ENCODE measurements at regions not wholly inside any gene's neighbourhood (a gene's known extent, or its start where the extent isn't known, plus 50 kb on each side); places are given as distances from the start of the nearest gene placed in this dataset.

DNA sequence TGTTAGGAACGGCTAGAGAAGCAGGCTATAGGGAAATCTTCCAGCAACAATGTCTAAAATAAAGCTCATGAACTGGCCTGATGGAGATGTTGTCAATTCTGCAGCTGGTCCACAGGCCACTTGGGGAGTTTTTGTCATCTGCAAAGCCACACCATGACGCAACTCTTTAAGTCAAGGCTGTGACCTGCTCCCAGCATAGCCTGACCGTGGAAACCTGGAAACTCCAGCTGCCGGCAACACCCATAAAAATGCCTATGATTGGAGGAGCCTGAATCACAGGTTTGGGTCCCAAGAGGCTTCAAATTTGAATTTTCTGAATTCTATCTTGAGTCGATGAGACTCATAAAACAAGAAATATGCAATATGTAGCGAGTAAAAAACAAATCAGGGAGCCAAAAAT is 969.2 kb upstream of the PRKX start:
- Histone ChIP-seq H3K9me3 (ENCODE audit: control insufficient read depth, low read length) (no peaks in the 10 kb centered on the region), H3K9ac (ENCODE audit: extremely low read depth, low read length, poor library complexity, severe bottlenecking) (no peak overlapping the region), H3K27ac (ENCODE audit: low read depth, low read length) (no peak overlapping the region), H3K4me1 (ENCODE audit: control insufficient read depth, insufficient read depth, low read length) (no peaks in the 10 kb centered on the region), H3K36me3 (ENCODE audit: control insufficient read depth, insufficient read depth, low read length) (no peaks in the 10 kb centered on the region), H3K27me3 (ENCODE audit: control insufficient read depth, insufficient read depth, low read length, poor library complexity, severe bottlenecking) (no peaks in the 10 kb centered on the region), H3K4me3 (ENCODE audit: low read length) (no peak overlapping the region)
- Mint-ChIP-seq H3K4me1 (no peaks in the 10 kb centered on the region), H3K27ac (no peak overlapping the region), H3K36me3 (ENCODE audit: low read depth) (no peaks in the 10 kb centered on the region), H3K9me3 (no peaks in the 10 kb centered on the region), H3K27me3 (ENCODE audit: insufficient read depth) (no peaks in the 10 kb centered on the region), H3K4me3 (no peak overlapping the region)
- TF ChIP-seq, protein P1, sequence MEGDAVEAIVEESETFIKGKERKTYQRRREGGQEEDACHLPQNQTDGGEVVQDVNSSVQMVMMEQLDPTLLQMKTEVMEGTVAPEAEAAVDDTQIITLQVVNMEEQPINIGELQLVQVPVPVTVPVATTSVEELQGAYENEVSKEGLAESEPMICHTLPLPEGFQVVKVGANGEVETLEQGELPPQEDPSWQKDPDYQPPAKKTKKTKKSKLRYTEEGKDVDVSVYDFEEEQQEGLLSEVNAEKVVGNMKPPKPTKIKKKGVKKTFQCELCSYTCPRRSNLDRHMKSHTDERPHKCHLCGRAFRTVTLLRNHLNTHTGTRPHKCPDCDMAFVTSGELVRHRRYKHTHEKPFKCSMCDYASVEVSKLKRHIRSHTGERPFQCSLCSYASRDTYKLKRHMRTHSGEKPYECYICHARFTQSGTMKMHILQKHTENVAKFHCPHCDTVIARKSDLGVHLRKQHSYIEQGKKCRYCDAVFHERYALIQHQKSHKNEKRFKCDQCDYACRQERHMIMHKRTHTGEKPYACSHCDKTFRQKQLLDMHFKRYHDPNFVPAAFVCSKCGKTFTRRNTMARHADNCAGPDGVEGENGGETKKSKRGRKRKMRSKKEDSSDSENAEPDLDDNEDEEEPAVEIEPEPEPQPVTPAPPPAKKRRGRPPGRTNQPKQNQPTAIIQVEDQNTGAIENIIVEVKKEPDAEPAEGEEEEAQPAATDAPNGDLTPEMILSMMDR (conservative IDR thresholded peaks at IDR 0.05): no peak
- no peak for DNase-seq
- 87 to 96% methylated on average over 4 to 5 of the region's 6 CpGs for WGBS, 2 experiments (ENCODE audit: insufficient coverage in 1 of 2, insufficient read length in 1 of 2)

DNA sequence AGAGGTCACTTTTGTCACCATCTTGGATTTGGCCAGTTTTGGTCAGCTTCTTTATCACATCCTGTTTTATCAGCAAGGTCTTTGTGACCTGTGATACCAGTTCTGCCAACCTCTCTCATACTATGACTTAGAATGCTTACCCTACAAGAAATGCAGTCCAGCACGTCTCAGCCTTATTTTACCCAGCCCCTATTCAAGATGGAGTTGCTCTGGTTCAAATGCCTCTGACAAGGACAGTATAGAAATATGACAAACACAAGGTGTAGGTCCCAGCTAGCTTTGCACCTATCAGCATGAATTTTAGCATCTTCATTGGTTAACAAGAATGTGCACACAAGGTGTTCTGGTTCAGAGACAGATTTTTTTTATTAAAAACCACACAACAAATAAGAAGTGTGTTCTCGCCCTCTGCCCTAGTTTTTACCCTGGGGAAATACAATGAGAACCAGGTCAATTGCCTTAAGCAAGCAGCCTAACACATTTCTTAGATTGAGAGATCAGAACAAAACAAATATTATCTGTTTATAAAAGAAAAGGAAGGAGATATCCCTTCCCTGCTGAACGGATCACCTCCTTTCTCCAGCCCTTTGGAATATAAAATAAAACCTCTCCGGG is 962.3 kb upstream of the PRKX start:
- Histone ChIP-seq H3K9ac (ENCODE audit: extremely low read depth, low read length, poor library complexity, severe bottlenecking) (no peak overlapping the region), H3K36me3 (ENCODE audit: control insufficient read depth, insufficient read depth, low read length) (no peaks in the 10 kb centered on the region), H3K27me3 (ENCODE audit: control insufficient read depth, insufficient read depth, low read length, poor library complexity, severe bottlenecking) (no peaks in the 10 kb centered on the region), H3K4me1 (ENCODE audit: control insufficient read depth, insufficient read depth, low read length) (no peaks in the 10 kb centered on the region), H3K27ac (ENCODE audit: low read depth, low read length) (no peak overlapping the region), H3K9me3 (ENCODE audit: control insufficient read depth, low read length) (no peaks in the 10 kb centered on the region), H3K4me3 (ENCODE audit: low read length) (no peak overlapping the region)
- no peak for DNase-seq
- WGBS, 2 experiments (ENCODE audit: insufficient coverage in 1 of 2, insufficient read length in 1 of 2): 94% methylated on average over 3 of the region's 4 CpGs; no CpG with 5 or more reads in 1 of the 2 experiments
- no peaks in the 10 kb centered on the region for H3K4me1 Mint-ChIP-seq
- peaks cover 1% of the 10 kb centered on the region for H3K9me3 Mint-ChIP-seq
- H3K27me3 Mint-ChIP-seq (ENCODE audit: insufficient read depth): no peaks in the 10 kb centered on the region
- no peak overlapping the region for H3K27ac Mint-ChIP-seq
- H3K36me3 Mint-ChIP-seq (ENCODE audit: low read depth): no peaks in the 10 kb centered on the region
- TF ChIP-seq, protein P1 (conservative IDR thresholded peaks at IDR 0.05): no peak
- no peak overlapping the region for H3K4me3 Mint-ChIP-seq

DNA sequence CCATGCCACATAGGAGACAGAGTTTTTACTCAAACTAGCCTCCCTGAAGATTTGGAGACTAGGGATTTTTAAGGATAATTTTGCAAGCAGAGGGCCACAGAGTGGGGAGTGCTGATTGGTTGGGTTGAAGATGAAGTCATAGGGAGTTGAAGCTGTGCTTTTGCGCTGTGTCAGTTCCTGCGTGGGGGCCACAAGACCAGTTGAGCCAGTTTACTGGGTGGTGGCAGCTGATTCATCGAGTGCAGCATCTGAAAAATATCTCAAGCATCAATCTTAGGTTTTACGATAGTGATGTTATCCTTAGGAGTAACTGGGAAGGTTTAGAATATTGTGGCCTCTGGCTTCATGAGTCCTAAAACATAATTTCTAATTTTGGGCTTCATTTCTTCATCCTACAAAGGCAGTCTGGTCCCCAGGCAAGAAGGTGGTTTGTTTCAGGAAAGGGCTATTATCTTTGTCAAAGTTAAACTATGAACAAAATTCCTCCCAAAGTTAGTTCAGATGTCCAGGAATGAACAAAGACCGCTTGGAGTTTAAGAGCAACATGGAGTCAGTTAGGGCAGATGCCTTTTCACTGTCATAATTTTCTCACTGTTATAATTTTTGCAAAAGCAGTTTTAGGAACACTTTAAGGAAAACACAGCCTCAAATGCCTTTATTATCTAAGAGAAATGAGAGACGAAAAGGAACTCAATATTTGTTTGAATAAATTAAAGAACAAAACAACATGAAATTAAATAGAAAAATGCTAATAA is 960.8 kb upstream of the PRKX start:
- Histone ChIP-seq H3K36me3 (ENCODE audit: control insufficient read depth, insufficient read depth, low read length) (no peaks in the 10 kb centered on the region), H3K4me3 (ENCODE audit: low read length) (no peak overlapping the region), H3K27ac (ENCODE audit: low read depth, low read length) (no peak overlapping the region), H3K27me3 (ENCODE audit: control insufficient read depth, insufficient read depth, low read length, poor library complexity, severe bottlenecking) (no peaks in the 10 kb centered on the region), H3K4me1 (ENCODE audit: control insufficient read depth, insufficient read depth, low read length) (no peaks in the 10 kb centered on the region), H3K9me3 (ENCODE audit: control insufficient read depth, low read length) (no peaks in the 10 kb centered on the region), H3K9ac (ENCODE audit: extremely low read depth, low read length, poor library complexity, severe bottlenecking) (no peak overlapping the region)
- Mint-ChIP-seq H3K9me3 (peaks cover 4% of the 10 kb centered on the region), H3K27ac (no peak overlapping the region), H3K27me3 (ENCODE audit: insufficient read depth) (no peaks in the 10 kb centered on the region), H3K4me1 (no peaks in the 10 kb centered on the region), H3K4me3 (no peak overlapping the region), H3K36me3 (ENCODE audit: low read depth) (no peaks in the 10 kb centered on the region)
- TF ChIP-seq, protein P1 (conservative IDR thresholded peaks at IDR 0.05): no peak
- DNase-seq: no peak
- WGBS, 2 experiments (ENCODE audit: insufficient coverage in 1 of 2, insufficient read length in 1 of 2): 95% methylated on average over 5 of the region's 6 CpGs; no CpG with 5 or more reads in 1 of the 2 experiments
